HepG2 (cell line): ENCODE measurements at regions not wholly inside any gene's neighbourhood (a gene's known extent, or its start where the extent isn't known, plus 50 kb on each side); places are given as distances from the start of the nearest gene placed in this dataset.

Source experiments
- ATAC-seq: fragments of 200-7000 bp; cut with Tn5 transposase; 3 replicates; pipeline ENCODE4 v1.9.1; 2020; ENCODE audit warnings: mild to moderate bottlenecking, moderate library complexity
- BruUV-seq: library from RNA; stranded (reverse); fragments of 400-500 nt; replicated peaks from 2 replicates; lab custom pipeline; 2021; lab: Mats Ljungman, UMichigan
- CTCF ChIA-PET: fragments of 300-600 bp; formaldehyde crosslinking; extraction: SDS; loops from one replicate; lab custom pipeline; 2021; ENCODE audit warnings: low total read pairs, inconsistent platforms, low intra/inter-chr PET ratio; lab: Yijun Ruan, JAX
- POLR2A ChIA-PET: fragments of 350-600 bp; sonication (Branson Sonifier 250); formaldehyde crosslinking; loops from one replicate; lab custom pipeline; 2020; ENCODE audit warnings: antibody characterized with exemption, inconsistent platforms; lab: Yijun Ruan, JAX
- DNase-seq: peaks from one replicate; pipeline ENCODE4 v3.0.0-alpha.2; 2015; ENCODE audit warnings: low spot score
- FAIRE-seq: peaks from 3 replicates; lab custom pipeline; 2011; peaks lifted over from hg19 to GRCh38; lab: Jason Lieb, UNC
- H2AFZ ChIP-seq: one replicate; pipeline ENCODE4 v1.6.1; 2011; ENCODE audit warnings: low read length, inconsistent platforms
- H3K27ac ChIP-seq: fragments of 300-600 bp; 3 replicates; pipeline ENCODE4 v1.8.0; 2011; ENCODE audit warnings: mixed run types, mild to moderate bottlenecking, mixed read lengths, low read length, inconsistent platforms; ENCODE audit not compliant: insufficient read depth; ENCODE audit errors: extremely low read length
- H3K27me3 ChIP-seq, 2 experiments: fragments of 200-600 bp in 1 of 2; 2 replicates in 1 of 2; 3 replicates in 1 of 2; pipeline versions ENCODE4 v1.6.0 to v1.8.0; 2011; ENCODE audit warnings: low read length in 2 of 2, mild to moderate bottlenecking in 2 of 2, moderate library complexity in 2 of 2, inconsistent platforms in 1 of 2; ENCODE audit not compliant: insufficient read depth in 2 of 2, control insufficient read depth in 1 of 2
- H3K36me3 ChIP-seq, 2 experiments: fragments of 200-600 bp in 1 of 2; replicated peaks in 1 of 2; 2 replicates in 1 of 2; 3 replicates in 1 of 2; pipeline versions ENCODE4 v1.5.1 to v1.8.0; 2011; ENCODE audit warnings: low read length in 2 of 2, inconsistent platforms in 1 of 2; ENCODE audit not compliant: insufficient read depth in 2 of 2, control insufficient read depth in 1 of 2
- H3K4me1 ChIP-seq: 2 replicates; pipeline ENCODE4 v1.5.1; 2012; ENCODE audit warnings: low read length, inconsistent platforms; ENCODE audit not compliant: insufficient read depth
- H3K4me2 ChIP-seq: 2 replicates; pipeline ENCODE4 v1.6.0; 2011; ENCODE audit warnings: low read depth, low read length, inconsistent platforms
- H3K4me3 ChIP-seq, 3 experiments: fragments of 200-600 bp in 1 of 3; sonication (generic), shearing (Covaris generic) in 1 of 3; replicated peaks in 1 of 3; 2 replicates each; pipeline ENCODE4 v1.5.1; 2011 to 2016; ENCODE audit warnings: low read length in 3 of 3, inconsistent platforms in 2 of 3, low read depth in 2 of 3, mild to moderate bottlenecking in 2 of 3, control low read depth in 1 of 3, mixed read lengths in 1 of 3; ENCODE audit not compliant: insufficient read depth in 1 of 3
- H3K79me2 ChIP-seq: one replicate; pipeline ENCODE4 v1.6.1; 2011; ENCODE audit warnings: low read length, inconsistent platforms; ENCODE audit not compliant: insufficient read depth
- H3K9ac ChIP-seq: 2 replicates; pipeline ENCODE4 v1.6.0; 2011; ENCODE audit warnings: mild to moderate bottlenecking, low read depth, low read length, inconsistent platforms; ENCODE audit not compliant: insufficient read depth
- H3K9me3 ChIP-seq: 2 replicates; pipeline ENCODE4 v1.5.1; 2012; ENCODE audit warnings: mild to moderate bottlenecking, low read length
- H4K20me1 ChIP-seq: 2 replicates; pipeline ENCODE4 v1.6.0; 2011; ENCODE audit warnings: inconsistent platforms, mild to moderate bottlenecking, low read length, moderate library complexity; ENCODE audit not compliant: insufficient read depth
- ELF1 ChIP-seq: sonication (generic); formaldehyde crosslinking; IDR thresholded peaks from 2 replicates; pipeline ENCODE4 v1.4.0; 2020; ENCODE audit warnings: missing genetic modification reagents
- KDM5A ChIP-seq: fragments of 200-600 bp; sonication (generic); IDR thresholded peaks from 2 replicates; pipeline ENCODE4 v1.7.0; 2018; ENCODE audit warnings: antibody characterized with exemption, mild to moderate bottlenecking, low read length, borderline replicate concordance
- STAT5B ChIP-seq: sonication (generic); formaldehyde crosslinking; IDR thresholded peaks from 2 replicates; pipeline ENCODE4 v1.4.0; 2020; ENCODE audit warnings: missing genetic modification reagents
- ZNF607 ChIP-seq: sonication (generic); formaldehyde crosslinking; IDR thresholded peaks from 2 replicates; pipeline ENCODE4 v1.5.1; 2020; ENCODE audit warnings: missing genetic modification reagents, mild to moderate bottlenecking, borderline replicate concordance
- ZNF703 ChIP-seq: sonication (generic); formaldehyde crosslinking; IDR thresholded peaks from 2 replicates; pipeline ENCODE4 v1.5.1; 2020; ENCODE audit warnings: missing genetic modification reagents, mild to moderate bottlenecking, moderate library complexity, borderline replicate concordance
- WGBS: methylation state at CpG from one replicate; pipeline ENCODE4 v1.1.6; 2017; ENCODE audit warnings: low lambda C conversion rate; 5-methylcytosine and 5-hydroxymethylcytosine counted together
- in situ Hi-C: cut with HindIII; loops from 2 replicates; pipeline ENCODE4 v1.10.0; 2017; ENCODE audit warnings: low pct_unique_long_range_greater_than_20kb; ENCODE audit not compliant: extremely low pct_ligation_motif_present
- intact Hi-C: fragments of 100-400 bp; cut with micrococcal nuclease; formaldehyde crosslinking; loops from one replicate; pipeline ENCODE4 v1.10.0; 2022; ENCODE audit not compliant: unreplicated experiment
- TF ChIP-seq, protein P1 (sequence below): sonication (generic); formaldehyde crosslinking; IDR thresholded peaks from 2 replicates; pipeline ENCODE4 v1.5.0; 2020; ENCODE audit warnings: mild to moderate bottlenecking, missing genetic modification reagents
- TF ChIP-seq, protein P2 (sequence below): sonication (generic); formaldehyde crosslinking; IDR thresholded peaks from 2 replicates; pipeline ENCODE4 v1.8.1; 2023; ENCODE audit warnings: missing genetic modification reagents, inconsistent platforms, borderline replicate concordance
- TF ChIP-seq, protein P3 (sequence below): IDR thresholded peaks from 2 replicates; pipeline ENCODE4 v1.6.1; 2016; ENCODE audit warnings: missing biosample characterization, missing genetic modification reagents, low read depth
- TF ChIP-seq, protein P4 (sequence below): sonication (generic); formaldehyde crosslinking; IDR thresholded peaks from 2 replicates; pipeline ENCODE4 v1.9.0; 2021; ENCODE audit warnings: missing genetic modification reagents, borderline replicate concordance

DNA sequence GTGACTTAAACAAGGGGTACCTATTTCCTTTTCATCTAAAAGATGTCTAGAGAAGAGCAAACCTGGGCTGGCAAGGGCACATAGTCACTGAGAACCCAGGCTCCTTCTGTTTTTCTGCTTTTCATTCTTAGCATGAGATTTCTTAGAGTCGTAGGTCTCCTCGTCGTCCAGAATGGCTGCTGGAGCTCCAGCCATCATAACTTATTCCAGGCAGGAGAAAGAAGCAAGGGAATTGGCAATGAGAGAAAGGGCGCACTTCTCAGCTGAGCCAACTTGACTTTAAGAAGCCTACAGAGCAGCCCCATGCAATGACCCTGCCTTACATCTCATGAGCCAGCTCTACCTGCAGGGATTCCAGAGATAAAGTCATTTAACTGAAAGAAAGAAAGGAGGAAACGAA lies 213.4 kb downstream of the BMP7 start:
- Histone ChIP-seq H2AFZ (no peak overlapping the region), H3K4me3 (no peak overlapping the region), H3K9me3 (no peaks in the 10 kb centered on the region), H3K79me2 (no peaks in the 10 kb centered on the region), H4K20me1 (no peaks in the 10 kb centered on the region), H3K9ac (no peak overlapping the region), H3K36me3 (no peaks in the 10 kb centered on the region), H3K27me3 (peaks cover 0 to 3% of the 10 kb centered on the region in 2 experiments; a peak in 2 of 5 replicates), H3K4me1 (peaks cover 12% of the 10 kb centered on the region), H3K27ac (no peak overlapping the region), H3K4me2 (no peak overlapping the region)
- ChIA-PET POLR2A (no interaction called here), CTCF (no interaction called here)
- TF ChIP-seq ZNF607 (CRISPR knock-in tag), result no peak
- TF ChIP-seq, protein P1, sequence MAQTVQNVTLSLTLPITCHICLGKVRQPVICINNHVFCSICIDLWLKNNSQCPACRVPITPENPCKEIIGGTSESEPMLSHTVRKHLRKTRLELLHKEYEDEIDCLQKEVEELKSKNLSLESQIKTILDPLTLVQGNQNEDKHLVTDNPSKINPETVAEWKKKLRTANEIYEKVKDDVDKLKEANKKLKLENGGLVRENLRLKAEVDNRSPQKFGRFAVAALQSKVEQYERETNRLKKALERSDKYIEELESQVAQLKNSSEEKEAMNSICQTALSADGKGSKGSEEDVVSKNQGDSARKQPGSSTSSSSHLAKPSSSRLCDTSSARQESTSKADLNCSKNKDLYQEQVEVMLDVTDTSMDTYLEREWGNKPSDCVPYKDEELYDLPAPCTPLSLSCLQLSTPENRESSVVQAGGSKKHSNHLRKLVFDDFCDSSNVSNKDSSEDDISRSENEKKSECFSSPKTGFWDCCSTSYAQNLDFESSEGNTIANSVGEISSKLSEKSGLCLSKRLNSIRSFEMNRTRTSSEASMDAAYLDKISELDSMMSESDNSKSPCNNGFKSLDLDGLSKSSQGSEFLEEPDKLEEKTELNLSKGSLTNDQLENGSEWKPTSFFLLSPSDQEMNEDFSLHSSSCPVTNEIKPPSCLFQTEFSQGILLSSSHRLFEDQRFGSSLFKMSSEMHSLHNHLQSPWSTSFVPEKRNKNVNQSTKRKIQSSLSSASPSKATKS (CRISPR knock-in tag), result no peak
- ATAC-seq (no peak), FAIRE-seq (no peak), DNase-seq (no peak)
- in situ Hi-C loops (no loop called here), intact Hi-C loops (no loop called here)
- no TSS peak for BruUV-seq
- 51% methylated on average over 5 of the region's 5 CpGs for WGBS

DNA sequence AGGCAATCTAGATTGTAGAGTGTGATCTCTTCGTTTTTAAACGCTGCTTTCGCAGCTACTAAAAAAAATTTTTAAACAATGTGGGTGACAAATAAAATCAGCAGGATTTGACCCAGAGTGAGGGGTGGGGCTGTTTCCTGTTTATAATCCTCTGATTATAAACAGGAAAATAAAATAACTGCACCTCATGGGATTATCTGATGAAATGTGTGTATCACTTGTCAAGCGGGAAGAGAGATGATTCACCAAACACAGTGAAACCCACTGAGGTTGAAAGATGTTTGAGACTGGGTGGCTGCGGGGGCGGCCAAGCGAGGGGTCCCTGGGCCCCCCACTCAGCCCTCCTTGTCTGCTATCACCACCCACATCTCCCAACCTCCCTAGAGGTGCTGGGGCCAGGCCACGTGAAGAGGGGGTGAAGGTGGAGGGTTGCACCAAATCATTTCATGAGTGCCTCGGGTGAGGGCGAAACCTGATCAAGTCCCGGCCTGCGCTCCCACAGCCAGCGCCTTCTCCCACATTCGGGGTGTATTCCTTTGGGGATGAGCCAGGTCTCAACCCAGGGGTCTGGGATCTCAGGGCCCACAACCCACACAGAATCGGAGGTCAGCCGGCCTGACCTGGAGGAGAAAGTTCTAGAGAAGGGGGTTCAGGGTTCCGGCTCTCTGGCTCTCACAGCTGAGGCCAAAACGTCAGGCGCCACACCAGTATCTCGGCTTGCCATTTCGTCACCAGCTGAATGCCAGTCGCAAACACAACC lies 212.5 kb downstream of the BMP7 start:
- Histone ChIP-seq H3K9ac (no peak overlapping the region), H3K4me1 (peaks cover 11% of the 10 kb centered on the region), H2AFZ (no peak overlapping the region), H3K36me3 (no peaks in the 10 kb centered on the region), H3K4me2 (no peak overlapping the region), H3K79me2 (no peaks in the 10 kb centered on the region), H4K20me1 (no peaks in the 10 kb centered on the region), H3K27ac (no peak overlapping the region), H3K27me3 (peaks cover 0 to 7% of the 10 kb centered on the region in 2 experiments; a peak in 2 of 5 replicates), H3K9me3 (no peaks in the 10 kb centered on the region), H3K4me3 (no peak overlapping the region)
- ATAC-seq (no peak), DNase-seq (no peak), FAIRE-seq (no peak)
- ChIA-PET POLR2A (no interaction called here), CTCF (no interaction called here)
- in situ Hi-C loops, result no loop called here
- BruUV-seq, result no TSS peak
- WGBS, result 61% methylated on average over 20 of the region's 22 CpGs
- intact Hi-C loops, result no loop called here
- TF ChIP-seq, protein P2, sequence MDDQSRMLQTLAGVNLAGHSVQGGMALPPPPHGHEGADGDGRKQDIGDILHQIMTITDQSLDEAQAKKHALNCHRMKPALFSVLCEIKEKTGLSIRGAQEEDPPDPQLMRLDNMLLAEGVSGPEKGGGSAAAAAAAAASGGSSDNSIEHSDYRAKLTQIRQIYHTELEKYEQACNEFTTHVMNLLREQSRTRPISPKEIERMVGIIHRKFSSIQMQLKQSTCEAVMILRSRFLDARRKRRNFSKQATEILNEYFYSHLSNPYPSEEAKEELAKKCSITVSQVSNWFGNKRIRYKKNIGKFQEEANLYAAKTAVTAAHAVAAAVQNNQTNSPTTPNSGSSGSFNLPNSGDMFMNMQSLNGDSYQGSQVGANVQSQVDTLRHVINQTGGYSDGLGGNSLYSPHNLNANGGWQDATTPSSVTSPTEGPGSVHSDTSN (CRISPR knock-in tag), result no peak
- TF ChIP-seq KDM5A, result no peak
- TF ChIP-seq, protein P3, sequence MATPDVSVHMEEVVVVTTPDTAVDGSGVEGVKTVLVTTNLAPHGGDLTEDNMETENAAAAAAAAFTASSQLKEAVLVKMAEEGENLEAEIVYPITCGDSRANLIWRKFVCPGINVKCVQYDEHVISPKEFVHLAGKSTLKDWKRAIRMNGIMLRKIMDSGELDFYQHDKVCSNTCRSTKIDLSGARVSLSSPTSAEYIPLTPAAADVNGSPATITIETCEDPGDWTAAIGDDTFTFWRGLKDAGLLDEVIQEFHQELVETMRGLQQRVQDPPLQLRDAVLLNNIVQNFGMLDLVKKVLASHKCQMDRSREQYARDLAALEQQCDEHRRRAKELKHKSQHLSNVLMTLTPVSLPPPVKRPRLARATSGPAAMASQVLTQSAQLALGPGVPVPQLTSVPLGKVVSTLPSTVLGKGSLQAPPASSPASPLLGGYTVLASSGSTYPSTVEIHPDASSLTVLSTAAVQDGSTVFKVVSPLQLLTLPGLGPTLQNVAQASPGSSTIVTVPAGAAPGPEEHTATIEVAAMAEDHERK (CRISPR knock-in tag), result no peak
- TF ChIP-seq ELF1, result no peak
- TF ChIP-seq, protein P4, sequence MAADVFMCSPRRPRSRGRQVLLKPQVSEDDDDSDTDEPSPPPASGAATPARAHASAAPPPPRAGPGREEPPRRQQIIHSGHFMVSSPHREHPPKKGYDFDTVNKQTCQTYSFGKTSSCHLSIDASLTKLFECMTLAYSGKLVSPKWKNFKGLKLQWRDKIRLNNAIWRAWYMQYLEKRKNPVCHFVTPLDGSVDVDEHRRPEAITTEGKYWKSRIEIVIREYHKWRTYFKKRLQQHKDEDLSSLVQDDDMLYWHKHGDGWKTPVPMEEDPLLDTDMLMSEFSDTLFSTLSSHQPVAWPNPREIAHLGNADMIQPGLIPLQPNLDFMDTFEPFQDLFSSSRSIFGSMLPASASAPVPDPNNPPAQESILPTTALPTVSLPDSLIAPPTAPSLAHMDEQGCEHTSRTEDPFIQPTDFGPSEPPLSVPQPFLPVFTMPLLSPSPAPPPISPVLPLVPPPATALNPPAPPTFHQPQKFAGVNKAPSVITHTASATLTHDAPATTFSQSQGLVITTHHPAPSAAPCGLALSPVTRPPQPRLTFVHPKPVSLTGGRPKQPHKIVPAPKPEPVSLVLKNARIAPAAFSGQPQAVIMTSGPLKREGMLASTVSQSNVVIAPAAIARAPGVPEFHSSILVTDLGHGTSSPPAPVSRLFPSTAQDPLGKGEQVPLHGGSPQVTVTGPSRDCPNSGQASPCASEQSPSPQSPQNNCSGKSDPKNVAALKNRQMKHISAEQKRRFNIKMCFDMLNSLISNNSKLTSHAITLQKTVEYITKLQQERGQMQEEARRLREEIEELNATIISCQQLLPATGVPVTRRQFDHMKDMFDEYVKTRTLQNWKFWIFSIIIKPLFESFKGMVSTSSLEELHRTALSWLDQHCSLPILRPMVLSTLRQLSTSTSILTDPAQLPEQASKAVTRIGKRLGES (CRISPR knock-in tag), result no peak
- TF ChIP-seq ZNF703 (CRISPR knock-in tag), result no peak
- TF ChIP-seq STAT5B (CRISPR knock-in tag), result no peak
